Heart right ventricle (tissue), 16 donors: ENCODE measurements at regions not wholly inside any gene's neighbourhood (a gene's known extent, or its start where the extent isn't known, plus 50 kb on each side); places are given as distances from the start of the nearest gene placed in this dataset.
"Not testable (repeated sequence)": the region's sequence is repeated elsewhere in the genome, so short reads cannot be mapped to it uniquely, and the experiment has no call there.

Experiments used
- ATAC-seq, 8 donors: fragments of 200-7000 bp; cut with Tn5 transposase; one replicate each; pipeline ENCODE4 v1.9.1; 2020; ENCODE audit warnings: mild to moderate bottlenecking in 8 of 8, moderate library complexity in 8 of 8, moderate number of reproducible peaks in 1 of 8
- DNase-seq, 2 donors: peaks; one replicate each; pipeline ENCODE4 v3.0.0-alpha.2; 2020
- H3K27ac ChIP-seq, 10 donors: fragments of 200-600 bp; sonication (generic) in 2 of 10; one replicate each; pipeline versions ENCODE4 v1.5.0 to v1.8.0; 2020 to 2022; ENCODE audit warnings: mild to moderate bottlenecking in 3 of 10
- H3K27me3 ChIP-seq, 7 donors: fragments of 200-600 bp; one replicate each; pipeline ENCODE4 v1.8.0; 2021 to 2022; ENCODE audit warnings: mild to moderate bottlenecking in 2 of 7
- H3K36me3 ChIP-seq, 9 donors: fragments of 200-600 bp; sonication (generic) in 1 of 9; one replicate each; pipeline versions ENCODE4 v1.5.0 to v1.8.0; 2020 to 2022; ENCODE audit warnings: mild to moderate bottlenecking in 2 of 9
- H3K4me1 ChIP-seq, 9 donors: fragments of 200-600 bp; sonication (generic) in 1 of 9; one replicate each; pipeline versions ENCODE4 v1.5.0 to v1.8.0; 2020 to 2022; ENCODE audit warnings: mild to moderate bottlenecking in 4 of 9
- H3K4me3 ChIP-seq, 10 donors: fragments of 200-600 bp; sonication (generic) in 2 of 10; one replicate each; pipeline versions ENCODE4 v1.5.0 to v1.8.0; 2020 to 2022; ENCODE audit warnings: mild to moderate bottlenecking in 7 of 10, moderate library complexity in 2 of 10
- H3K9me3 ChIP-seq, 11 donors: fragments of 200-600 bp in 10 of 11; sonication (generic) in 2 of 11; one replicate each; pipeline versions ENCODE4 v1.5.0 to v1.8.0; 2013 to 2022; ENCODE audit warnings: mild to moderate bottlenecking in 2 of 11, control low read depth in 1 of 11, moderate library complexity in 1 of 11
- WGBS, 2 donors: extraction: QIAGEN DNeasy Blood & Tissue Kit; methylation state at CpG; one replicate each; pipeline ENCODE4 v1.1.7; 2013; ENCODE audit warnings: inconsistent platforms in 1 of 2; 5-methylcytosine and 5-hydroxymethylcytosine counted together
- intact Hi-C, 10 donors: fragments of 100-400 bp; cut with DNase I; formaldehyde crosslinking; loops; one replicate each; pipeline versions ENCODE4 v1.11.1 to v1.14.2; 2022
- TF ChIP-seq, protein P1 (sequence below), 9 donors: fragments of 200-600 bp; sonication (generic) in 2 of 9; IDR thresholded peaks; one replicate each; pipeline versions ENCODE4 v1.5.0 to v1.8.0; 2021 to 2022; ENCODE audit warnings: antibody characterized with exemption in 9 of 9, mild to moderate bottlenecking in 5 of 9, moderate library complexity in 1 of 9
- donor health status: Arrhythmogenic right ventricular cardiomyopathy.
- donor health status: ischemic (EF 13 %, LVEDD 7.1; RV severe dilation, severe dysfunction).
- donor health status: healthy with polysubstance abuse.
- donor health status: DM: no; HTN: yes; CAD: no.
- donor health status: DM: no; HTN: no; CAD: no.
- donor health status: ischemic (EF 25% LVEDD 6.9; RV normal size, moderate dysfunction).
- donor health status: ischemic (EF 25% LVEDD 5.7; RV mildly dilated, moderate dysfunction).
- donor health status: healthy.
- donor health status: DM: yes; HTN: yes; CAD: no.
- donor health status: Ischemic cardiomyopathy.
- donor health status: ischemic (EF 35%, LVEDD 5.7; RV mildly dilated, moderate dysfunction).
- donor health status: nonischemic (EF 11% LVEDD 7.7; RV severe dilation, severe dysfunction).
- donor health status: DM: yes; HTN: yes; CAD: no.
- donor health status: PGD.
- donor health status: ischemic (EF 29% LVEDD 5.4; RV normal size, mild dysfunction).
- donor health status: nonischemic (EF 23%, LVEDD 6.1; RV moderate dilation, normal function).

DNA sequence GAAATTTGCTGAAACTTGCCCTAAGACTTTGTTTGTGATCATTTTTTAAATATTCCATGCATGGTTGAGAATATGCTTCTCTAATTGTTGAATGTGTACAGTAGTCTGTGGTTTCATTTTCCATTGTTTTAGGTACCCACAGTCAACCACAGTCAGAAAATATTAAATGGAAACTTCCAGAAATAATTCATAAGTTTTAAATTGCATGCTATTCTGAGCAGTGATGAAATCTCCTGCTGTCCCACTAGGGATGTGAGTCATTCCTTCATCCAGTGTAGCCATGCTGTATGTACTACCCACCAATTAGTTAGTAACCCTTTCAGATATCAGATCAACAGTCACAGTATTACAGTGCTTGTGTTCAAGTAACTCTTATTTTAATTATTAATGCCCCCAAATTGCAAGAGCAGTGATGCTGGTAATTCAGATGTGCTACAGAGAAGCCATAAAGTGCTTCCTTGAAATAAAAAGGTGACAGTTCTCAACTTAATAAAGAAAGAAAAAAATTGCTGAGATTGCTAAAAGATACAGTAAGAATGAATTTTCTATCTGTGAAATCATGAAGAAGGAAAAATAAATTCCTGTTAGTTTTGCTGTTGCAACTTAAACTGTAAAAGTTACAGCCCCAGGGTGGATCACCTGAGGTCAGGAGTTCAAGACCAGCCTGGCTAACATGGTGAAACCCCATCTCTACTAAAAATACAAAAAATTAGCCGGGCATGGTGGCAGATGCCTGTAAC, 79.9 kb upstream of the FBXL17 start:
- Histone ChIP-seq H3K4me1 (no peaks in the 10 kb centered on the region), H3K27ac (no peak overlapping the region), H3K4me3 (no peak overlapping the region), H3K9me3 (peaks cover 0 to 2% (median 0%) of the 10 kb centered on the region in 11 donors), H3K27me3 (no peaks in the 10 kb centered on the region), H3K36me3 (no peaks in the 10 kb centered on the region)
- ATAC-seq (no peak), DNase-seq (no peak)
- TF ChIP-seq, protein P1, sequence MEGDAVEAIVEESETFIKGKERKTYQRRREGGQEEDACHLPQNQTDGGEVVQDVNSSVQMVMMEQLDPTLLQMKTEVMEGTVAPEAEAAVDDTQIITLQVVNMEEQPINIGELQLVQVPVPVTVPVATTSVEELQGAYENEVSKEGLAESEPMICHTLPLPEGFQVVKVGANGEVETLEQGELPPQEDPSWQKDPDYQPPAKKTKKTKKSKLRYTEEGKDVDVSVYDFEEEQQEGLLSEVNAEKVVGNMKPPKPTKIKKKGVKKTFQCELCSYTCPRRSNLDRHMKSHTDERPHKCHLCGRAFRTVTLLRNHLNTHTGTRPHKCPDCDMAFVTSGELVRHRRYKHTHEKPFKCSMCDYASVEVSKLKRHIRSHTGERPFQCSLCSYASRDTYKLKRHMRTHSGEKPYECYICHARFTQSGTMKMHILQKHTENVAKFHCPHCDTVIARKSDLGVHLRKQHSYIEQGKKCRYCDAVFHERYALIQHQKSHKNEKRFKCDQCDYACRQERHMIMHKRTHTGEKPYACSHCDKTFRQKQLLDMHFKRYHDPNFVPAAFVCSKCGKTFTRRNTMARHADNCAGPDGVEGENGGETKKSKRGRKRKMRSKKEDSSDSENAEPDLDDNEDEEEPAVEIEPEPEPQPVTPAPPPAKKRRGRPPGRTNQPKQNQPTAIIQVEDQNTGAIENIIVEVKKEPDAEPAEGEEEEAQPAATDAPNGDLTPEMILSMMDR (IDR thresholded peaks at IDR 0.05), result no peak
- intact Hi-C loops, result no loop called here
- WGBS, 2 donors, result 64 to 74% methylated on average over 1 of the region's 1 CpG

DNA sequence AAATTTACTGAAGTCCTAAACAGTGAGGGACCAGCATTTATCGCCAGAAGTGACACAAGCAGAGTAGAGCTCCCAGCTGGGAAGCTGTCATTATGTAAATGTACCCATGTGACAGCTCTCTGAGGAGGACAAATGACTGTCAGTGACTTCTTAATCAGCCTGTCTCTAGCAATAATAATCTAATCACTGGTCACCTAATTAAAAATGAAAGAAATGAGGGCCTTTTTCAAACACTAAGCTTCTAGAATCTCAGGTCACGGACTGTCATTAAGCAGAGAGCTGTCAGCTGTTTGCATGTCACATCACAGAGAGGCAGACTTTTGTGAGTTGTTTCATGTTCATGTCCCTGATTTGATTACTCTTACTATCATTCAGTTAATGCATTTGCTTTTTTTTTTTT, 77.9 kb upstream of the FBXL17 start:
- no peak for ATAC-seq
- H3K27ac ChIP-seq, result no peak overlapping the region
- no peaks in the 10 kb centered on the region for H3K36me3 ChIP-seq
- 64 to 66% methylated on average over 2 of the region's 2 CpGs for WGBS, 2 donors
- no peak for DNase-seq
- H3K9me3 ChIP-seq, result peaks cover 0 to 19% (median 0%) of the 10 kb centered on the region in 11 donors
- intact Hi-C loops, result no loop called here
- no peaks in the 10 kb centered on the region for H3K4me1 ChIP-seq
- TF ChIP-seq, protein P1 (IDR thresholded peaks at IDR 0.05), result no peak
- no peak overlapping the region for H3K4me3 ChIP-seq
- no peaks in the 10 kb centered on the region for H3K27me3 ChIP-seq

DNA sequence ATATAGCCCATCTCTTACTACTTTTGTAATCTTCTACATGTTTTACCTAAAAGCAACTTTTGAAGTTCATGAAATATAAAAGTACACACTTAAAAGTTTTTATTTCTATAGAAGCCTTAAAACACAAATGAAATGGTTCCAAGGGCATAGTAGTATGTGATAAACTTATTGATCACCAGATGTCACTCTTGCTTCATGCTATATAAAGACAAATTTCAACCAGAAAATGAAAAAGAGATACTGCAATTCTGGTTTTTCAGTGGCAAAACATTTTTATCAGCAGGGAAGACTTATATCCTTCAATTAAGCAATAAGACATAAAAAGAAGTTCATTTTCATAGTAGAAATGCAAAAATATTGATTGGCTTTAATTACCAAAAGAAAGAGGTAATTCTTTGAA, 69.4 kb upstream of the FBXL17 start:
- H3K27me3 ChIP-seq, result no peaks in the 10 kb centered on the region
- no peak for DNase-seq
- no peaks in the 10 kb centered on the region for H3K4me1 ChIP-seq
- H3K36me3 ChIP-seq, result no peaks in the 10 kb centered on the region
- TF ChIP-seq, protein P1 (IDR thresholded peaks at IDR 0.05), result no peak
- intact Hi-C loops, result no loop called here
- no peak overlapping the region for H3K4me3 ChIP-seq
- peaks cover 0 to 31% (median 7%) of the 10 kb centered on the region in 11 donors for H3K9me3 ChIP-seq
- no peak overlapping the region for H3K27ac ChIP-seq
- no peak for ATAC-seq

- H3K36me3 ChIP-seq, DNase-seq, H3K27me3 ChIP-seq, intact Hi-C loops, ATAC-seq, H3K27ac ChIP-seq, H3K4me3 ChIP-seq, H3K4me1 ChIP-seq: not testable (repeated sequence)
- H3K9me3 ChIP-seq, result peaks cover 0 to 14% (median 0%) of the 10 kb centered on the region in 11 donors
- 93 to 98% methylated on average over 3 of the region's 3 CpGs for WGBS, 2 donors
Observed at GRCh38 chr5:108444130-108444529, 62.2 kb upstream of the FBXL17 start.

DNA sequence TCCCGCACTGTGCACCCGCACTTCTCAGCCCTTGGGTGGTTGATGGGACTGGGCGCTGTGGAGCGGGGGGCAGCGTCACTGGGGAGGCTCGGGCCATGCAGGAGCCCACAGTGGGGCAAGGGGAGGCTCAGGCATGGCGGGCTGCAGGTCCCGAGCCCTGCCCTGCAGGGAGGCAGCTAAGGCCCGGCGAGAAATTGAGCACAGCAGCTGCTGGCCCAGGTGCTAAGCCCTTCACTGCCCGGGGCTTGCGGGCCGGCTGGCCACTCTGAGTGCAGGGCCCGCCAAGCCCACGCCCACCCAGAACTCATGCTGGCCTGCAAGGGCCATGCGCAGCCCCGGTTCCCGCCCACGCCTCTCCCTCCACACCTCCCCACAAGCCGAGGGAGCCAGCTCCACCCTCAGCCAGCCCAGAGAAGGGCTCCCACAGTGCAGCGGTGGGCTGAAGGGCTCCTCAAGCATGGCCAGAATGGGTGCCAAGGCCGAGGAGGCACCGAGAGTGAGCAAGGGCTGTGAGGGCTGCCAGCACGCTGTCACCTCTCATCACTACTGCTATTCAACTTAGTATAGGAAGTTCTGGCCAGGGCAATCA, 60.3 kb upstream of the FBXL17 start:
- H3K4me1 ChIP-seq, H3K27ac ChIP-seq, H3K27me3 ChIP-seq, DNase-seq, H3K36me3 ChIP-seq, intact Hi-C loops, ATAC-seq, H3K4me3 ChIP-seq: not testable (repeated sequence)
- 89 to 92% methylated on average over 24 of the region's 24 CpGs for WGBS, 2 donors
- H3K9me3 ChIP-seq, result peaks cover 0 to 19% (median 0%) of the 10 kb centered on the region in 11 donors
